Spleen (tissue), 11 donors: ENCODE measurements at regions not wholly inside any gene's neighbourhood (a gene's known extent, or its start where the extent isn't known, plus 50 kb on each side); places are given as distances from the start of the nearest gene placed in this dataset.

Experiments
- DNase-seq: peaks from one replicate; pipeline ENCODE4 v3.0.0-alpha.2; 2020
- H3K27ac ChIP-seq, 8 donors: fragments of 200-600 bp; sonication (generic) in 7 of 8; 1 replicate in 4 of 8; 2 replicates in 4 of 8; pipeline versions ENCODE4 v1.5.0 to v1.8.0; 2016 to 2021; ENCODE audit warnings: inconsistent platforms in 4 of 8, mild to moderate bottlenecking in 4 of 8, moderate library complexity in 1 of 8
- H3K27me3 ChIP-seq, 7 donors: fragments of 200-600 bp; sonication (generic) in 6 of 7; replicated peaks in 1 of 7; 1 replicate in 4 of 7; 2 replicates in 3 of 7; pipeline versions ENCODE4 v1.5.0 to v1.8.0; 2016 to 2021; ENCODE audit warnings: inconsistent platforms in 3 of 7, mild to moderate bottlenecking in 1 of 7
- H3K36me3 ChIP-seq, 6 donors: fragments of 200-600 bp; sonication (generic) in 5 of 6; 1 replicate in 4 of 6; 2 replicates in 2 of 6; pipeline versions ENCODE4 v1.5.0 to v1.8.0; 2016 to 2021; ENCODE audit warnings: inconsistent platforms in 2 of 6
- H3K4me1 ChIP-seq, 6 donors: fragments of 200-600 bp; sonication (generic) in 5 of 6; 1 replicate in 3 of 6; 2 replicates in 3 of 6; pipeline versions ENCODE4 v1.5.0 to v1.8.0; 2016 to 2021; ENCODE audit warnings: inconsistent platforms in 3 of 6
- H3K4me3 ChIP-seq, 8 donors: fragments of 200-600 bp; sonication (generic) in 7 of 8; 1 replicate in 4 of 8; 2 replicates in 4 of 8; pipeline versions ENCODE4 v1.5.0 to v1.8.0; 2016 to 2021; ENCODE audit warnings: inconsistent platforms in 4 of 8, mild to moderate bottlenecking in 4 of 8, moderate library complexity in 2 of 8
- H3K9me3 ChIP-seq, 8 donors: fragments of 200-600 bp; sonication (generic) in 7 of 8; 1 replicate in 4 of 8; 2 replicates in 4 of 8; pipeline versions ENCODE4 v1.5.0 to v1.8.0; 2016 to 2021; ENCODE audit warnings: inconsistent platforms in 4 of 8
- CTCF ChIP-seq, 11 experiments: fragments of 200-600 bp in 7 of 11; fragments of 450-650 bp in 4 of 11; sonication (generic) in 4 of 11; IDR thresholded peaks in 8 of 11; conservative IDR thresholded peaks in 3 of 11; 1 replicate in 7 of 11; 2 replicates in 4 of 11; pipeline versions ENCODE4 v1.4.0 to v1.8.0; 2016 to 2021; ENCODE audit warnings: antibody characterized with exemption in 11 of 11, inconsistent platforms in 4 of 11, mild to moderate bottlenecking in 1 of 11
- POLR2A ChIP-seq, 3 donors: fragments of 450-650 bp; IDR thresholded peaks; one replicate each; pipeline ENCODE4 v1.5.1; 2017; ENCODE audit warnings: antibody characterized with exemption in 3 of 3, mild to moderate bottlenecking in 1 of 3
- POLR2AphosphoS5 ChIP-seq, 3 donors: sonication (generic); formaldehyde crosslinking; IDR thresholded peaks; one replicate each; pipeline ENCODE4 v1.5.1; 2017; ENCODE audit warnings: antibody characterized with exemption in 3 of 3
- WGBS, 5 donors: extraction: QIAGEN DNeasy Blood & Tissue Kit in 3 of 5; methylation state at CpG; one replicate each; pipeline versions ENCODE4 v1.1.5 to v1.1.7; 2013 to 2018; 5-methylcytosine and 5-hydroxymethylcytosine counted together
- intact Hi-C: fragments of 100-400 bp; cut with DNase I; formaldehyde crosslinking; loops from one replicate; pipeline ENCODE4 v1.15.0; 2023; ENCODE audit warnings: low total_unique reads
- donor health status: healthy with polysubstance abuse.
- donor health status: DM: no; HTN: no; CAD: no; lungs with moderate emphysema.
- donor health status: DM: no; HTN: no; CAD: no.
- donor health status: Bipolar disorder and iron deficiency.
- donor health status: healthy.
- donor health status: DM: no; HTN: no; CAD: no.
- donor health status: DM: yes; HTN: yes; CAD: no.

DNA sequence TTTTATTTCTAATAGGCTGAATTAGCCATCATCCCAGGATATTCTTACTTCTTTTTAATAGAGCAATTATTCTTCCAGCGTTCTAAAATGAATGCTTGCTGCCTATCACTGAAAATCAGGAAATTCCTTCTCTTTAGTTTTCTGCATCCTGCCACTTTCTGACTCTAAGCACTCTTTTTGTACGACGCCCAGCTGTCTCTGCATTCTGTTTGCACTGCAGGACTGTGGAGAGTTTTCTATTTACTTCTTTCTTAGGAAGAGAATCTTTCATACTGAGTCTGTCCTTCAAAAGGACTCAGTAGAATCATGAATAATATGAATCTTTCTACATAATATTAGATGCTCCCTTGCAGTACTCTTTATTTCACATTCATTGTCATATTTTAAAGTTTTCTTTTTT is 360.4 kb upstream of the DSEL start:
- H3K36me3 ChIP-seq: no peaks in the 10 kb centered on the region
- no peaks in the 10 kb centered on the region for H3K4me1 ChIP-seq
- DNase-seq: no peak
- intact Hi-C loops: no loop called here
- H3K27ac ChIP-seq: no peak overlapping the region
- H3K27me3 ChIP-seq: no peaks in the 10 kb centered on the region
- no peaks in the 10 kb centered on the region for H3K9me3 ChIP-seq
- TF ChIP-seq POLR2A (IDR thresholded peaks at IDR 0.05) (no peak), POLR2AphosphoS5 (IDR thresholded peaks at IDR 0.05) (no peak), CTCF (IDR thresholded peaks at IDR 0.05 in 8 of 11, conservative IDR thresholded peaks at IDR 0.05 in 3 of 11) (no peak)
- 17 to 28% (median 19%) methylated on average over 3 of the region's 3 CpGs for WGBS, 5 donors
- H3K4me3 ChIP-seq: no peak overlapping the region

GRCh38 chr18:67875944-67876343 is 359.4 kb upstream of the DSEL start:
- Histone ChIP-seq H3K27ac (no peak overlapping the region), H3K4me3 (no peak overlapping the region), H3K4me1 (no peaks in the 10 kb centered on the region), H3K27me3 (no peaks in the 10 kb centered on the region), H3K9me3 (no peaks in the 10 kb centered on the region), H3K36me3 (no peaks in the 10 kb centered on the region)
- 79 to 93% (median 87%) methylated on average over 1 of the region's 1 CpG for WGBS, 5 donors
- no peak for DNase-seq
- intact Hi-C loops: no loop called here
- TF ChIP-seq POLR2A (IDR thresholded peaks at IDR 0.05): no peak
- TF ChIP-seq POLR2AphosphoS5 (IDR thresholded peaks at IDR 0.05): no peak
- TF ChIP-seq CTCF (IDR thresholded peaks at IDR 0.05 in 8 of 11, conservative IDR thresholded peaks at IDR 0.05 in 3 of 11): no peak

DNA sequence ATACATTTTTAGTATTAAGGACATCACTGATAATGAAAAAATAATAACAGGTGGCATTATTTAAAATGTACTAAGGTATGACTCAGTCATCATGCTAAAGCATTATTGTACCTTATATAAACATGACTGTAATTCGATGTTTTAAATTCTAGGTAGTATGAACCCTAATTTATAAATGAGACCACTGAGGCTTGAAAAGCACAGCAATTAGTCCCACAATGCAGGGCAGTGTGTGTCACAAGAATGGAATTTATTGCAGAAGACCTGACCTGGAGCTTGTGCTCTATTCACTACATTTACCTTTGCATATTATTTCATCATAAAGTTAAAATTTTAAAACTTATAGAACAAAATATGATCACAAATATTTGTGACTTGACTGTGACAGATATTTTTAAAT is 358.5 kb upstream of the DSEL start:
- DNase-seq: no peak

GRCh38 chr18:67865400-67865799 is 348.9 kb upstream of the DSEL start:
- no peak for DNase-seq
- Histone ChIP-seq H3K4me1 (no peaks in the 10 kb centered on the region), H3K9me3 (peaks cover 0 to 5% (median 0%) of the 10 kb centered on the region in 8 donors), H3K27me3 (no peaks in the 10 kb centered on the region), H3K4me3 (no peak overlapping the region), H3K36me3 (no peaks in the 10 kb centered on the region), H3K27ac (no peak overlapping the region)
- intact Hi-C loops: no loop called here
- WGBS, 5 donors: 74 to 81% (median 77%) methylated on average over 4 of the region's 4 CpGs
- no peak for TF ChIP-seq POLR2AphosphoS5 (IDR thresholded peaks at IDR 0.05)
- no peak for TF ChIP-seq CTCF (IDR thresholded peaks at IDR 0.05 in 8 of 11, conservative IDR thresholded peaks at IDR 0.05 in 3 of 11)
- no peak for TF ChIP-seq POLR2A (IDR thresholded peaks at IDR 0.05)

More for the DNA sequence above, 358.5 kb upstream of the DSEL start:
- Histone ChIP-seq H3K9me3 (no peaks in the 10 kb centered on the region), H3K27ac (no peak overlapping the region), H3K4me3 (no peak overlapping the region), H3K36me3 (no peaks in the 10 kb centered on the region), H3K4me1 (no peaks in the 10 kb centered on the region), H3K27me3 (no peaks in the 10 kb centered on the region)
- intact Hi-C loops: no loop called here
- whole genome bisulfite sequencing, 5 donors: 87 to 94% (median 88%) methylated on average over 1 of the region's 1 CpG
- TF ChIP-seq POLR2AphosphoS5 (IDR thresholded peaks at IDR 0.05) (no peak), CTCF (IDR thresholded peaks at IDR 0.05 in 8 of 11, conservative IDR thresholded peaks at IDR 0.05 in 3 of 11) (no peak), POLR2A (IDR thresholded peaks at IDR 0.05) (no peak)
